Activated CD4-positive, alpha-beta memory T cell treated with anti-CD3 and anti-CD28 coated beads, Interleukin-2, amount 10 ng/mL, durations not matched to agents 7 days and 5 days (primary cell): ENCODE measurements at regions not wholly inside any gene's neighbourhood (a gene's known extent, or its start where the extent isn't known, plus 50 kb on each side); places are given as distances from the start of the nearest gene placed in this dataset.
"Not testable (repeated sequence)": the region's sequence is repeated elsewhere in the genome, so short reads cannot be mapped to it uniquely, and the experiment has no call there.

Experiments used
- CTCF ChIA-PET: fragments of 350-600 bp; sonication (Branson Sonifier 250); formaldehyde crosslinking; loops from one replicate; lab custom pipeline; 2021; ENCODE audit warnings: antibody characterized with exemption, inconsistent platforms; lab: Charles Lee
- POLR2A ChIA-PET: fragments of 350-600 bp; sonication (Branson Sonifier 250); formaldehyde crosslinking; loops from one replicate; lab custom pipeline; 2021; ENCODE audit warnings: antibody characterized with exemption; lab: Charles Lee
- DNase-seq: peaks from one replicate; pipeline ENCODE4 v3.0.0-alpha.2; 2020
- H3K27ac Mint-ChIP-seq: one replicate; pipeline ENCODE4 v1.8.0; 2021; ENCODE audit warnings: mild to moderate bottlenecking, mixed read lengths
- H3K27me3 Mint-ChIP-seq: one replicate; pipeline ENCODE4 v1.8.0; 2021; ENCODE audit warnings: mixed read lengths
- H3K36me3 Mint-ChIP-seq: one replicate; pipeline ENCODE4 v1.8.0; 2021; ENCODE audit warnings: low read depth, mixed read lengths
- H3K4me1 Mint-ChIP-seq: one replicate; pipeline ENCODE4 v1.8.0; 2021; ENCODE audit warnings: mixed read lengths
- H3K4me3 Mint-ChIP-seq: one replicate; pipeline ENCODE4 v1.8.0; 2021; ENCODE audit warnings: mild to moderate bottlenecking, mixed read lengths
- H3K9me3 Mint-ChIP-seq: one replicate; pipeline ENCODE4 v1.8.0; 2021; ENCODE audit warnings: mixed read lengths

DNA sequence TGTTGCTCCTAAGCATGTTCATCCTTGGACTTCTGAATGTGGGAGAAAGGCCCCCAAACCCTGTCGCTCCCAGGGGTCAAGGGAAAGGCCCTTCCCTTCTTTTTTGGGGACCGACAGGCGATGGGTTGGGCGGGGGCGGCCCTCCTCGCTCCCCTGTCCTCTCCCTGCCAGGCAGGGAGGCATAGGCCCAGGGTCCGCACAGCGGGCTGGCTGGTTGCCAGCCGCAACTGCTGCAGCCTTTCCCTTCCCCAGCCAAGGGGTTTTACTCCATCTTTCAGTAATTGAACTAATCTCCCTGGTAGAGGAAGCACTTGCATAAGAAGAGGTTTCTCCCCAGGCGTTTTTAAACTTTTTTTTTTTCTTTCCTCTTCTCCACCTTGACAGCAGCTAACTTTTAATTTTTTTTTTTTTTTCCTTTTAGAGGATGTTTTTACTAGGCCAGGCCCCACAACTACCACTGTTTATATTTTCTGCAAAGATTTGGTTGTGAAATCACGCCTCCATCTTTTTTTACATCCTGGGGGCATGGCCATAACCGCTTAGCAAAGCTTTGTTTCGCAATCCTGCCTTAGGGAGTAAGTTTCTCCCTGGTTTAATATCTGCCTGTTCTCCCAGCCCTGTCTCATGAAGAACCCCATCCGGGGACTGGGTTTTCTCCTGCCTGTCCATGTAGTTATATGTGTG is 216.9 kb upstream of the ZNF608 start:
- ChIA-PET POLR2A (no interaction called here), CTCF (no interaction called here)
- no peak overlapping the region for H3K4me3 Mint-ChIP-seq
- no peaks in the 10 kb centered on the region for H3K27me3 Mint-ChIP-seq
- H3K36me3 Mint-ChIP-seq = no peaks in the 10 kb centered on the region
- no peaks in the 10 kb centered on the region for H3K9me3 Mint-ChIP-seq
- H3K4me1 Mint-ChIP-seq = no peaks in the 10 kb centered on the region
- no peak overlapping the region for H3K27ac Mint-ChIP-seq
- DNase-seq = no peak

DNA sequence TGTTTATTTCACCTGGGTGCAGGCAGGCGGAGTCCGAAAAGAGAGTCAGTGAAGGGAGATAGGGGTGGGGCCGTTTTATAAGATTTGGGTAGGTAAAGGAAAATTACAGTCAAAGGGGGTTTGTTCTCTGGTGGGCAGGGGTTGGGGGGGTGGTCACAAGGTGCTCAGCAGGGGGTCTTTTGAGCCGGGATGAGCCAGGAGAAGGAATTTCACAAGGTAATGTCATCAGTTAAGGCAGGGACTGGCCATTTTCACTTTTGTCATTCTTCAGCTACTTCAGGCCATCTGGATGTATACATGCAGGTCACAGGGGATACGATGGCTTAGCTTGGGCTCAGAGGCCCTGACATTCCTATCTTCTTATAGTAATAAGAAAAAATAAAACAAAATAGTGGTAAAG is 220.3 kb upstream of the ZNF608 start:
- H3K4me1 Mint-ChIP-seq, H3K36me3 Mint-ChIP-seq, H3K9me3 Mint-ChIP-seq, DNase-seq, H3K27me3 Mint-ChIP-seq, H3K27ac Mint-ChIP-seq, POLR2A ChIA-PET, CTCF ChIA-PET, H3K4me3 Mint-ChIP-seq: not testable (repeated sequence)

DNA sequence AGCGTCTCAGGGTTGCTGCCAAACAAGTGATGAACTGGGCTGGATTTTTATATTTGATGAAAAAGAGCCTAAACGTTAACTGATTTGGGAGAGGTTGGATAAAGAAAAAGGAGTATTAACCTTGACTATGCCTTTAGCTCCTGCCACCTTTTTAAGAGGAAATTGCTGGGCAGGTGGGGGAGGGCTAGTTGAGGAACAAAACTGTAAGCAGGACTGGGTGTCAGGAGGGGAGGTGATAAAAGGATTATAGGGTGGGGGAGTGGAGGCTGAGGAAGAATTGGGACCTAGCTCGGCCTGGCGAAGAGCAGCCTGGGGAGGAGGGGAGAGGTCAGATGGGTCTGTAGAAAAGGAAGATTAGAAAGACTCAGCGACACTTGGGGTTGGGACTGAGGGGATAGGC is 223.9 kb upstream of the ZNF608 start:
- H3K36me3 Mint-ChIP-seq, CTCF ChIA-PET: not testable (repeated sequence)

DNA sequence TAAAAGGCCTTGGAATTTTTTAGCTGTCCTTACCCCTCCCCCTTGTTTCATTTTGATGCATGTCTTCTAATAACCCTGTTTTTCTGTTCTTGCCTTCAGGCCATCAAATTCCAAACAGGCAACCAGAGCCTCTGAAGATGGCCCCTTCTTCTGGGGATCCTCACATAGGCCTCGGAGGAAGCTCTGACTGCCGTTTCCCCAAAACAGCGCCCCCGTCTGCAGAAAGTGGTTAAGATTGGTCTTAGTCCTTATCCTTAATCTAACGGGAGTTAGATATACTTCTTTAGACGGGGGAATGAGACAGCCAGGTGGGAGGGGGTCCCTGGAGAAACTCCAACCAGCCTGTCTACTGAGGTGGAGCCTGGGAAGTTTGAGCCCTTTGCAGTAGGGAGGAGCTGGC is 226.3 kb upstream of the ZNF608 start:
- H3K27ac Mint-ChIP-seq = no peak overlapping the region
- CTCF ChIA-PET = no interaction called here
- H3K4me1 Mint-ChIP-seq = no peaks in the 10 kb centered on the region
- H3K4me3 Mint-ChIP-seq = no peak overlapping the region
- H3K27me3 Mint-ChIP-seq = no peaks in the 10 kb centered on the region
- peaks cover 16% of the 10 kb centered on the region for H3K9me3 Mint-ChIP-seq
- POLR2A ChIA-PET = no interaction called here
- no peak for DNase-seq
- no peaks in the 10 kb centered on the region for H3K36me3 Mint-ChIP-seq

More for the DNA sequence above, 223.9 kb upstream of the ZNF608 start:
- H3K27ac Mint-ChIP-seq, H3K4me3 Mint-ChIP-seq, DNase-seq, POLR2A ChIA-PET, H3K4me1 Mint-ChIP-seq, H3K27me3 Mint-ChIP-seq: not testable (repeated sequence)
- peaks cover 13% of the 10 kb centered on the region for H3K9me3 Mint-ChIP-seq

DNA sequence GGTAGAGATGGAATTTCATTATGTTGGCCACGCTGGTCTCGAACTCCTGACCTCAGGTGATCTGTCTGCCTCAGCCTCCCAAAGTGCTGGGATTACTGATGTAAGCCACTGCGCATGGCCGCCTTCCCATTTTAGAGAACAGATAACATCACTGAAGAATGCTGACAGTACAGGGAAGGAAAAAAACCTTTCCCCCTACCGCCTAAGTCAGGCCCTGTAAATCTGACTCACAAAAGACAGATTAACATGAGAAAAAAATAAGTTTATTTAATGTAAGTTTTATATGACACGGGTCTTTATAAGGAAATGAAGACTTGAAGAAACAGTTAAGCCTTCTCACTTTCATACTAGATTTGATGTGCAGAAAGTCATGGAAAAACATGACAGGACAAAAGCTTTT is 227.2 kb upstream of the ZNF608 start:
- CTCF ChIA-PET = no interaction called here
- Mint-ChIP-seq H3K27ac (no peak overlapping the region), H3K4me3 (no peak overlapping the region), H3K4me1 (no peaks in the 10 kb centered on the region), H3K9me3 (peaks cover 16% of the 10 kb centered on the region), H3K36me3 (no peaks in the 10 kb centered on the region), H3K27me3 (no peaks in the 10 kb centered on the region)
- no peak for DNase-seq
- POLR2A ChIA-PET = no interaction called here

DNA sequence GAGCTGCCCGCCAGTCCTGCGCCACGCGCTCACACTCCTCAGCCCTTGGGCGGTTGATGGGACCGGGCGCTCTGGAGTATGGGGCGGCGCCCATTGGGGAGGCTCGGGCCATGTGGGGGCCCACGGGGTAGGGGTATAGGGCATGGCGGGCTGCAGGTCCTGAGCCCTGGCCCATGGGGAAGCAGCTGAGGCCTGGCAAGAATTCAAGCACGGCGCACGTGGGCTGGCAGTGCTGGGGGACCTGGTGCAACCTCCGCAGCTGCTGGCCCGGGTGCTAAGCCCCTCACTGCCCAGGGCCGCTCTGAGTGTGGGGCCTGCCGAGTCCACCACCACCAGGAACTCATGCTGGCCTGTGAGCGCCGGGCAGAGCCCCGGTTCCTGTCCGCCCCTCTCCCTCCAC is 229.6 kb upstream of the ZNF608 start:
- no peak for DNase-seq
- POLR2A ChIA-PET = no interaction called here
- H3K27me3 Mint-ChIP-seq = no peaks in the 10 kb centered on the region
- peaks cover 12% of the 10 kb centered on the region for H3K9me3 Mint-ChIP-seq
- CTCF ChIA-PET = no interaction called here
- no peak overlapping the region for H3K27ac Mint-ChIP-seq
- no peak overlapping the region for H3K4me3 Mint-ChIP-seq
- no peaks in the 10 kb centered on the region for H3K36me3 Mint-ChIP-seq
- no peaks in the 10 kb centered on the region for H3K4me1 Mint-ChIP-seq

DNA sequence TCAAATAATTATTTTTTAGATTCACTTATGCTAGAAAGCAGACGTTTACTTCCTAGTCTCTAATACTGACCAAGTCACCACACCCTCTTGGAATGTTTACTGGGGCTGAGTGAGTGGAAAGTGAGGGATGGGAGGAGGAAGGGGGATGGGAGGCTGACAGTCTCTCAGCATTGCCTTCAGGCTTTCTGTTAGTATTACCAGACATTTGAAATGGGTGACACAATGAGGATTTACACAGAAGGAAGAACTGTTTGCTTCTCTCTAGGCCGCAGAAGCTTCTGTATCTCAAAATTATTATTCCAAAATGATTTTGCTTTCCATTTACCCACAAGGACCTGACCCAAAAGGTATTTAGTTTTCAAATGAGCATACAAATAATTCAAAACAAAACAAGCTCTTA is 232.8 kb upstream of the ZNF608 start:
- Mint-ChIP-seq H3K27me3 (no peaks in the 10 kb centered on the region), H3K4me1 (no peaks in the 10 kb centered on the region), H3K4me3 (no peak overlapping the region), H3K36me3 (no peaks in the 10 kb centered on the region), H3K27ac (no peak overlapping the region), H3K9me3 (peaks cover 16% of the 10 kb centered on the region)
- ChIA-PET POLR2A (no interaction called here), CTCF (no interaction called here)
- DNase-seq = no peak

DNA sequence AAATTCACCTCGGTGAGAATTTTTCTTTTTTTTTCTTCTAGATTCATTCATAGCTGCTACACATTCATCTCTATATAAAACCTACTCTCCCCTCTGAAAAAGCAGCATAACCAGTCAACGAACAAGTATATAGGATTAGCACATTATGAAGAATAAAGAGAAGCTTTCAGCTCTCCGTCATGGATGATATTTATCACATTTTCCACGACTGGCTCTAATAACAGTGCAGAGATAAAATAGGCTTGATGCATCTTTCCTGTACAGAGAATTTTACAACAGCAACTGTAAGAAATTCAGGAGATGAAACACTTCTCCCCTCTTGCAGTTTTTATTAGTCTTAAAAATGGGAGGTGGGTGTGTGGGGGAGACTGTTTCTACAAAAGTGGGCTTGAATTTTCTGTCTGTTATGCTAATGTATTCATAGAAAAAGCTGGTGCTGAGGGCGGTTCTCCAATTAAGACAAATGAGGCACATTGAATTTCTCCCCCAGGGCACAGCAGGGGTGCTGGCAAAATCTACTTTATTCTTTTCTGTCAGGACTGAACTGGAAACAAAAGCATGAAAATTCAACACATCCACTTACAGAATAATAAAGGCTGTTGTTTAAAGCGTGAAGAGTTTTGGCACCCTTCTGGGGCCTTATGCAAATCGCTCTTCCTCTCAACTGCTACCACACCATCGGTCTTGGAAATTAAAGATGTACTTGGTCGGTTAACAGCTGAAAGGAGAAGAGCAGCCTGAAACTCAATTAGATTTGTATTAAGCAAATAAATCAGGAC is 233.9 kb upstream of the ZNF608 start:
- no peak overlapping the region for H3K27ac Mint-ChIP-seq
- no peaks in the 10 kb centered on the region for H3K4me1 Mint-ChIP-seq
- H3K4me3 Mint-ChIP-seq = no peak overlapping the region
- no peak for DNase-seq
- no peaks in the 10 kb centered on the region for H3K27me3 Mint-ChIP-seq
- peaks cover 16% of the 10 kb centered on the region for H3K9me3 Mint-ChIP-seq
- POLR2A ChIA-PET = no interaction called here
- CTCF ChIA-PET = no interaction called here
- H3K36me3 Mint-ChIP-seq = no peaks in the 10 kb centered on the region

DNA sequence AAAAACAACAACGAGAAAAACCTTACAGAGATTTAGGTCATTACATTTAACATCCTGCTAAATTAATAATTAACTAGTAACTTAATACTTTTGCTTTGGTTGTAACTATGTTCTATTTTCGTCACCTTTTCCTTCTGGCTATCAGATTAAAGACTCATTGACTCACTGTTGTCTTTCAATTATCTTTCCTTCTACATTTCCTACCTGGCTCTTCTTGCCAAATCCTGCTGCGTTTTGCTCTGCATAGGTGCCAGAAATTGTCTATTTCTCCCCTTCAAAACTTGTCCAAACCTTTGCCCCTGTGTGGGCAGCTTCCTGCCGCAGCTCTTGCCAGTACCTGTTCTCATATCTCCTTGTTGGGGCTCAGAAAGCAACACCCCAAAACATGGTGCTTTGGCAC is 235.5 kb upstream of the ZNF608 start:
- H3K9me3 Mint-ChIP-seq = peaks cover 14% of the 10 kb centered on the region
- H3K4me1 Mint-ChIP-seq = no peaks in the 10 kb centered on the region
- no peaks in the 10 kb centered on the region for H3K36me3 Mint-ChIP-seq
- no peak for DNase-seq
- no peaks in the 10 kb centered on the region for H3K27me3 Mint-ChIP-seq
- CTCF ChIA-PET = no interaction called here
- H3K4me3 Mint-ChIP-seq = no peak overlapping the region
- POLR2A ChIA-PET = no interaction called here
- H3K27ac Mint-ChIP-seq = no peak overlapping the region

DNA sequence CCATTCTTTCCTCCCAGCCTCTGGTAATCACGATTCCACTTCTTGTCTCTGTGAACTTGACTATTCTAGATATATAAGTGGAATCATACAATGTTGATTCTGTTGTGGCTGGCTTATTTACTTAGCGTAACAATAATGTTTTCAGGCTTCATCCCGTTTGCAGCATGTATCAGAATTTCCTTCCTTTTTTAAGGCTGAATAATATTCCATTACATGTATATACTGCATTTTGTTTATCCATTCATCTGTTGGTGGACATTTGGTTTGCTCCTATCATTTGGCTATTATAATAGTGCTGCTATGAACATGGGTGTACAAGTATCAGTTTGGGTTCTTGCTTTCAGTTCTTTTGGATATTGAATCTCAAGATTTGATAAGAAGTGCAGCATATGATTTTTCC is 239.7 kb upstream of the ZNF608 start:
- DNase-seq = no peak
- POLR2A ChIA-PET = no interaction called here
- Mint-ChIP-seq H3K27ac (no peak overlapping the region), H3K4me1 (no peaks in the 10 kb centered on the region), H3K9me3 (peaks cover 17% of the 10 kb centered on the region), H3K4me3 (no peak overlapping the region), H3K36me3 (no peaks in the 10 kb centered on the region), H3K27me3 (no peaks in the 10 kb centered on the region)
- CTCF ChIA-PET = no interaction called here

DNA sequence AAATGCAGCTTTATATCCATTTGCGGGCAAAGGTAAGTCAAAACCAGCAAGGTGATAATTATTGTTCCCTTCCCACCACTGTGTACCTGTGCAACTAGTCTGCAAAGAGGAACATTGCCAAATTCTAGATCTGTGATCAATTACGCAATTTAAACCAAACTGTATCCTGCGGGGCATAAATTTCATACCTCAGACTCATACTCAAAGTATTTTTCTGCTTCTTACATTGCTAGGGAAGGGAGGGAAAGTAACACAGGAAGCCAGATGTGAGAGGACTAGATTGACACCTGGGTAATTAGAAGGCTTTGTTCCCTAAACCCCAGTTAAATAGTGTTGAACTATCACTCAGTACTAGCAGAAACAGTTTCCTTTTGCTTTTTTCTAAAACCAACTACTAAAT is 240.2 kb upstream of the ZNF608 start:
- no peak overlapping the region for H3K27ac Mint-ChIP-seq
- DNase-seq = no peak
- peaks cover 17% of the 10 kb centered on the region for H3K9me3 Mint-ChIP-seq
- no peaks in the 10 kb centered on the region for H3K27me3 Mint-ChIP-seq
- H3K36me3 Mint-ChIP-seq = no peaks in the 10 kb centered on the region
- ChIA-PET POLR2A (no interaction called here), CTCF (no interaction called here)
- no peak overlapping the region for H3K4me3 Mint-ChIP-seq
- H3K4me1 Mint-ChIP-seq = no peaks in the 10 kb centered on the region

DNA sequence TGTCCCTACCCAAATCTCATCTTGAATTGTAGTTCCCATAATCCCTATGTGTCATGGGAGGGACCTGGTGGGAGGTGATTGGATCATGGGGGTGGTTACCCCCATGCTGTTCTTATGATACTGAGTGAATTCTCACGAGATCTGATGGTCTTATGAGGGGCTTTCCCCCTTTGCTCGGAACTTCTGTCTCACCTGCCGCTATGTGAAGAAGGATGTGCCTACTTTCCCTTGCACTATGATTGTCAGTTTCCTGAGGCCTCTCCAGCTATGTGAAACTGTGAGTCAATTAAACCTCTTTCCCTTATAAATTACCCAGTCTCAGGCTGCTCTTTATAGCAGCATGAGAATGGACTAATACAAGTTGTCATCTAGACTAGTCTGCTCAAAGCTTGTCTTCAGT is 241.3 kb upstream of the ZNF608 start:
- CTCF ChIA-PET, H3K4me1 Mint-ChIP-seq, H3K36me3 Mint-ChIP-seq, H3K4me3 Mint-ChIP-seq, H3K27ac Mint-ChIP-seq, POLR2A ChIA-PET, H3K27me3 Mint-ChIP-seq, DNase-seq: not testable (repeated sequence)
- H3K9me3 Mint-ChIP-seq = peaks cover 12% of the 10 kb centered on the region

DNA sequence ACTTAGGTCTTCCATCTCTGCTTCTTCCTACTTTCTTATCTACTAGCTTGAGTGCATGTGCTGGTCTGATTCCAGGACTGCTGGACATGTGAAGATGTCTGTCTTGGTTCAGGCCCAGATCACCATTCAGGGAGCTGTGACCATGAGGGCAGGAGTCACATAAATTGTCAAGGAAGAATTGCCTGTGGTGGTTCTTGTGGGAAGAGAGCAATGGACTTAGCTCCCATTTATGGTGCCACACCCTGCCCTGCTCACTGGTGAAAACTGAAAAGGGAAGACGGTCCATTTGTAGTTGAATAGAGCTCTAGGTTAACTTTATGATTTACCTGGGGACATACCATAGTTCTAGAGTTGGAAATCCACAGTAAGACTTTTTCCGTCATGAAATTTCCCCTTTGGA is 244.3 kb upstream of the ZNF608 start:
- CTCF ChIA-PET = no interaction called here
- POLR2A ChIA-PET = no interaction called here
- H3K27ac Mint-ChIP-seq = no peak overlapping the region

DNA sequence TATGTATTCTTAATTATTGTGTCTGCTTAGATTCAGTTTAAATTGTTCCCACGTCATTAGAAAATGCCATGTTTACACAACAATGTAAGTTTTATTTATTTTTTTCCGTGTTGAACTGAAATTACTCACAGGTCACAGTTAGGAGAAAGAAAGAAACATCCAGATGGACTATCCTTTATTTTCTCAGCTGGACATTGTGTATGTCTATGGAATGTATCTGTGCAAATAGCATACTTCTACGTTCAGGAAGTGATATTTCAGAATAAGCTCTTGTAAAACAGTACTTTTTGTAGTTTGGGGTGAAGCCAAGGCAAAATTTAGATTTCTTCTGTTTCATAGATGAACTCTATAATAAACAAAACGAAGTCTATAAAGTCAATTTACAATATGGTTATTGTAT is 249.0 kb upstream of the ZNF608 start:
- no peak overlapping the region for H3K27ac Mint-ChIP-seq
- ChIA-PET CTCF (no interaction called here), POLR2A (no interaction called here)
- DNase-seq = no peak
- H3K9me3 Mint-ChIP-seq = peaks cover 3% of the 10 kb centered on the region
- H3K4me3 Mint-ChIP-seq = no peak overlapping the region
- H3K36me3 Mint-ChIP-seq = no peaks in the 10 kb centered on the region
- no peaks in the 10 kb centered on the region for H3K4me1 Mint-ChIP-seq
- H3K27me3 Mint-ChIP-seq = no peaks in the 10 kb centered on the region

More for the DNA sequence above, 244.3 kb upstream of the ZNF608 start:
- H3K4me1 Mint-ChIP-seq = no peaks in the 10 kb centered on the region
- no peak for DNase-seq
- no peaks in the 10 kb centered on the region for H3K36me3 Mint-ChIP-seq
- H3K4me3 Mint-ChIP-seq = no peak overlapping the region
- peaks cover 5% of the 10 kb centered on the region for H3K9me3 Mint-ChIP-seq
- H3K27me3 Mint-ChIP-seq = no peaks in the 10 kb centered on the region
